NCI-H2227 treated with DMSO at 0.1 percent for 48 hours (cell line): ENCODE measurements at regions not wholly inside any gene's neighbourhood (a gene's known extent, or its start where the extent isn't known, plus 50 kb on each side); places are given as distances from the start of the nearest gene placed in this dataset.
"Not testable (repeated sequence)": the region's sequence is repeated elsewhere in the genome, so short reads cannot be mapped to it uniquely, and the experiment has no call there.

Experiments
- DNase-seq: peaks from one replicate; lab custom pipeline; 2025; lab: John Stamatoyannopoulos, UW

GRCh38 chr1:178572604-178573003 is 59.7 kb downstream of the TEX35 start:
- DNase-seq = no peak

GRCh38 chr1:178573330-178573729 is 60.4 kb downstream of the TEX35 start:
- no peak for DNase-seq

- DNase-seq = no peak
These were observed 61.4 kb downstream of the TEX35 start for GRCh38 chr1:178574345-178574744.

- DNase-seq = no peak
These were observed 62.9 kb downstream of the TEX35 start for GRCh38 chr1:178575611-178576361.

GRCh38 chr1:178576841-178577240 is 63.9 kb downstream of the TEX35 start:
- no peak for DNase-seq

GRCh38 chr1:178577882-178578281 is 65.0 kb downstream of the TEX35 start:
- no peak for DNase-seq

GRCh38 chr1:178578541-178578940 is 65.6 kb downstream of the TEX35 start:
- no peak for DNase-seq

GRCh38 chr1:178579095-178579494 is 66.2 kb downstream of the TEX35 start:
- no peak for DNase-seq

- no peak for DNase-seq
These were observed 66.7 kb downstream of the TEX35 start for GRCh38 chr1:178579562-178579961.

GRCh38 chr1:178580096-178580495 is 67.2 kb downstream of the TEX35 start:
- DNase-seq = no peak

GRCh38 chr1:178580876-178581275 is 68.0 kb downstream of the TEX35 start:
- DNase-seq = no peak

- no peak for DNase-seq
These were observed 68.7 kb downstream of the TEX35 start for GRCh38 chr1:178581351-178582303.

- DNase-seq = no peak
These were observed 74.2 kb downstream of the TEX35 start for GRCh38 chr1:178587096-178587495.

GRCh38 chr1:178587975-178588374 is 75.1 kb downstream of the TEX35 start:
- DNase-seq = no peak

- not testable (repeated sequence) for DNase-seq
These were observed 76.1 kb downstream of the TEX35 start for GRCh38 chr1:178589042-178589441.

GRCh38 chr1:178591811-178592210 is 78.9 kb downstream of the TEX35 start:
- not testable (repeated sequence) for DNase-seq

- DNase-seq = no peak
These were observed 80.6 kb downstream of the TEX35 start for GRCh38 chr1:178593515-178593914.

- DNase-seq = no peak
These were observed 81.2 kb downstream of the TEX35 start for GRCh38 chr1:178594133-178594532.

GRCh38 chr1:178595491-178595890 is 82.6 kb downstream of the TEX35 start:
- DNase-seq = no peak

GRCh38 chr1:178599087-178599486 is 86.2 kb downstream of the TEX35 start:
- no peak for DNase-seq

- no peak for DNase-seq
These were observed 86.8 kb downstream of the TEX35 start for GRCh38 chr1:178599745-178600144.

- DNase-seq = no peak
These were observed 91.0 kb downstream of the TEX35 start for GRCh38 chr1:178603926-178604325.

GRCh38 chr1:178606839-178607238 is 93.9 kb downstream of the TEX35 start:
- no peak for DNase-seq
